Naive thymus-derived CD4-positive, alpha-beta T cell (primary cell): ENCODE measurements at regions not wholly inside any gene's neighbourhood (a gene's known extent, or its start where the extent isn't known, plus 50 kb on each side); places are given as distances from the start of the nearest gene placed in this dataset.

ENCODE experiments used
- ATAC-seq: fragments of 150-1000 bp; cut with Tn5 transposase; 2 replicates; pipeline ENCODE4 v1.10.0; 2021; ENCODE audit warnings: mild to moderate bottlenecking, moderate library complexity
- CTCF ChIA-PET: fragments of 350-600 bp; sonication (Branson Sonifier 250); formaldehyde crosslinking; loops from one replicate; lab custom pipeline; 2021; ENCODE audit warnings: antibody characterized with exemption; lab: Charles Lee
- POLR2A ChIA-PET: fragments of 350-600 bp; sonication (Branson Sonifier 250); formaldehyde crosslinking; loops from one replicate; lab custom pipeline; 2021; ENCODE audit warnings: antibody characterized with exemption, inconsistent platforms; lab: Charles Lee
- DNase-seq, 9 donors: peaks; one replicate each; pipeline versions ENCODE4 v3.0.0 to v3.0.0-alpha.2; 2020 to 2022; ENCODE audit warnings: mixed read lengths in 1 of 9
- H3K27ac ChIP-seq: one replicate; pipeline ENCODE4 v1.7.0; 2013; ENCODE audit warnings: mild to moderate bottlenecking, low read depth, low read length, moderate library complexity
- H3K27me3 ChIP-seq, 2 donors: one replicate each; pipeline ENCODE4 v1.7.0; 2013; ENCODE audit warnings: low read length in 2 of 2, mild to moderate bottlenecking in 2 of 2, moderate library complexity in 2 of 2; ENCODE audit not compliant: control insufficient read depth in 2 of 2, insufficient read depth in 2 of 2
- H3K36me3 ChIP-seq, 3 experiments: 1 replicate in 2 of 3; 2 replicates in 1 of 3; pipeline ENCODE4 v1.7.0; 2013; ENCODE audit warnings: low read length in 3 of 3, mild to moderate bottlenecking in 3 of 3, moderate library complexity in 1 of 3; ENCODE audit not compliant: insufficient read depth in 3 of 3, control insufficient read depth in 2 of 3
- H3K4me1 ChIP-seq, 2 donors: one replicate each; pipeline ENCODE4 v1.7.0; 2013; ENCODE audit warnings: low read length in 2 of 2, mild to moderate bottlenecking in 2 of 2, moderate library complexity in 1 of 2; ENCODE audit not compliant: control insufficient read depth in 2 of 2, insufficient read depth in 2 of 2
- H3K4me3 ChIP-seq: 2 replicates; pipeline ENCODE4 v1.7.0; 2013; ENCODE audit warnings: mild to moderate bottlenecking, low read length
- H3K9me3 ChIP-seq, 3 experiments: 1 replicate in 2 of 3; 2 replicates in 1 of 3; pipeline ENCODE4 v1.7.0; 2013; ENCODE audit warnings: low read length in 3 of 3; ENCODE audit not compliant: control insufficient read depth in 2 of 3
- H3K27ac Mint-ChIP-seq, 9 donors: one replicate each; pipeline ENCODE4 v1.8.0; 2020 to 2022; ENCODE audit warnings: mixed read lengths in 9 of 9, mild to moderate bottlenecking in 8 of 9, moderate library complexity in 5 of 9, inconsistent platforms in 2 of 9
- H3K27me3 Mint-ChIP-seq, 5 donors: one replicate each; pipeline ENCODE4 v1.8.0; 2021 to 2022; ENCODE audit warnings: mixed read lengths in 5 of 5, mild to moderate bottlenecking in 1 of 5
- H3K36me3 Mint-ChIP-seq, 5 donors: one replicate each; pipeline ENCODE4 v1.8.0; 2020 to 2022; ENCODE audit warnings: mixed read lengths in 5 of 5, mild to moderate bottlenecking in 3 of 5, inconsistent platforms in 1 of 5
- H3K4me1 Mint-ChIP-seq, 7 donors: one replicate each; pipeline ENCODE4 v1.8.0; 2020 to 2022; ENCODE audit warnings: mixed read lengths in 7 of 7, mild to moderate bottlenecking in 3 of 7, inconsistent platforms in 1 of 7
- H3K4me3 Mint-ChIP-seq, 10 donors: one replicate each; pipeline ENCODE4 v1.8.0; 2020 to 2022; ENCODE audit warnings: mild to moderate bottlenecking in 10 of 10, mixed read lengths in 10 of 10, moderate library complexity in 6 of 10, inconsistent platforms in 2 of 10
- H3K9me3 Mint-ChIP-seq, 11 donors: one replicate each; pipeline ENCODE4 v1.8.0; 2020 to 2022; ENCODE audit warnings: mixed read lengths in 11 of 11, mild to moderate bottlenecking in 4 of 11, inconsistent platforms in 1 of 11, moderate library complexity in 1 of 11
- intact Hi-C, 2 donors: fragments of 100-400 bp; cut with micrococcal nuclease; formaldehyde crosslinking; loops; one replicate each; pipeline ENCODE4 v1.15.1; 2023

DNA sequence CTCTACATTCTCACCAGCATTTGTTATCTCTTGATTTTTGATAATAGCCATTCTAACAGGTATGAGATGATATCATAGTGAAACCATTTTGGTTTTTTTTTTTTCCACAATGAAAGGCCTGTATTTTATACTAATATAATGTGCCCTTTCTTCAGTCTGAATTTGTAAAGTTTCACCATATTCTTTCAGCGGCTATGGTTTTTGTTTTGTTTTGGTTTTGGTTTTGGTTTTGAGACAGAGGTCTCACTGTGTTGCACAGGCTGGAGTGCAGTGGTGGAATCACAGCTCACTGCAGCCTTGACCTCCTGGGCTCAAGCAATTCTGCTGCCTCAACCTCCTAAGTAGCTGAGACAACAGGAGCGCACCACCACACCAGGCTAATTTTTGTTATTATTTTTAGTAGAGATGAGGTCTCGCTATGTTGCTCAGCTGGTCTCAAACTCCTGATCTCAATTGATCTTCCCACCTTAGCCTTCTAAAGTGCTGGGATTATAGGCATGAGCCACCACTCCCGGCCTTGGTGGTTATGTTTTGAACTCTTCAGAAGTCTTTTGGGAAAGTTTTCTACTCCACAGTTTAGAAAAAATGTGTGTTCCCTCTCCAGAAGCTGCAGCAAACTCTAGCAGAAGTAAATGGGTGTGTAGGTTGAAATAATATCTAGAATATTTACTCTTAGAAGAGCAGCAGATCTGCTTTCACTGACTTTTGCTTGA lies 110.2 kb upstream of the UMPS start:
- Histone ChIP-seq H3K36me3 (no peaks in the 10 kb centered on the region), H3K4me3 (no peak overlapping the region), H3K27me3 (no peaks in the 10 kb centered on the region), H3K27ac (no peak overlapping the region), H3K9me3 (no peaks in the 10 kb centered on the region), H3K4me1 (peaks cover 0 to 11% of the 10 kb centered on the region in 2 donors)
- peaks cover 0 to 2% (median 0%) of the 10 kb centered on the region in 5 donors for H3K36me3 Mint-ChIP-seq
- DNase-seq (no peak), ATAC-seq (peak; percentile 31)
- no peaks in the 10 kb centered on the region for H3K9me3 Mint-ChIP-seq
- peak overlapping the region in 6 of 10 donors; percentile 46 to 70 (median 54) for H3K4me3 Mint-ChIP-seq
- H3K4me1 Mint-ChIP-seq: peaks cover 11 to 36% (median 21%) of the 10 kb centered on the region in 7 donors
- H3K27ac Mint-ChIP-seq: peak overlapping the region in 5 of 9 donors; percentile 65 to 85 (median 75)
- POLR2A ChIA-PET: no interaction called here
- CTCF ChIA-PET: interaction anchor here (1.1 to 1.2 kb wide), 2 partner anchors 61 to 68 kb away, joined by 3 to 4 read pairs; no protein-coding TSS in a partner anchor
- intact Hi-C loops: loop anchor here (1.0 to 5.0 kb wide), 5 partner anchors 19 to 69 kb away; no protein-coding TSS in a partner anchor
- peaks cover 0 to 16% (median 0%) of the 10 kb centered on the region in 5 donors for H3K27me3 Mint-ChIP-seq

DNA sequence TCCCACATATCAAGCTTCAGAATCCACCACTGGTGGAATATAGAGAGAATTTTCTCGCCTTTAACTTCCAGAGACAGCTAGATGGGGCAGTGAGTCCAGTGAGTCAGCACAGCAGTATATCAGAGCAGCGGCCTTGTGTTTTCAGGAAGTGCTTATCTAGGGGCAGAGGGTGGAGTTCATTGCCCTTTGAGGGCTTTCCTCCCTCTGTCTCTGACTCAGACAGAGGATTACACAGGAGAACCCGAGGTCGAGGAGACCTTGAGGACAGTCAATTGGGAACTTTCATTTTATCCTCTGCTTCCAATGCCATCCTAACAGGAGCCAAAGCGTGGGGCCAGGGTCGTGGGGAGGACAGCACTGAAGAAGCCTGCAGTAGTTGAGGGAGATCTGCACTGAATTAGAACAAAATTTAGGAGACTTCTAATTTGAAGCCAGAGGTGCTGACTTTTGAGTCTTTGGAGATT lies 109.6 kb upstream of the UMPS start:
- POLR2A ChIA-PET: no interaction called here
- ATAC-seq: peak; percentile 92

DNA sequence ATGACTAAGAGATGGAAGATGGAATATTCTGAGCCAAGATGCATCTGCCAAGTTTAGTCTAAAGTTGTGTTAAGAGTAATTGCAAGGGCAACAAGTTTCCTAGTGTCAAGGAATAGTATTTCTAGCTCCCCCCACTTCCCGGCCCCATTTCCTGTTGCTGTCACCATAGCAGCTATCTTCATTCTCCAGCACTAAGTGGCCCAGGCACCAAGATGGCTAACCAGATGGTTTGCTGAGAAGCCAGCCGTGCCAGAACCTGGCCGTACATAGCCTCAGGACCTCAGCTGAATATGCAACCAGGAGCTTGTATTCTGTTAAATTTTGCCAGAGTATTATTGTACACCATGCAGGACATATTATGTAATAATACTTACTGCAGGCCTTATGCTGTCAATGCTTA lies 108.8 kb upstream of the UMPS start:
- no peaks in the 10 kb centered on the region for H3K9me3 Mint-ChIP-seq
- H3K27ac Mint-ChIP-seq: no peak overlapping the region
- H3K4me1 ChIP-seq: peaks cover 0 to 11% of the 10 kb centered on the region in 2 donors
- ChIA-PET POLR2A (no interaction called here), CTCF (no interaction called here)
- peaks cover 0 to 14% (median 0%) of the 10 kb centered on the region in 5 donors for H3K27me3 Mint-ChIP-seq
- peaks cover 0 to 2% (median 0%) of the 10 kb centered on the region in 5 donors for H3K36me3 Mint-ChIP-seq
- intact Hi-C loops: loop anchor here in 1 of 2 donors (5.0 kb wide), 1 partner anchor 66 kb away; no protein-coding TSS in a partner anchor
- ATAC-seq (no peak), DNase-seq (no peak)
- H3K9me3 ChIP-seq: no peaks in the 10 kb centered on the region
- no peak overlapping the region for H3K4me3 ChIP-seq
- no peak overlapping the region for H3K27ac ChIP-seq
- no peaks in the 10 kb centered on the region for H3K36me3 ChIP-seq
- peaks cover 11 to 29% (median 21%) of the 10 kb centered on the region in 7 donors for H3K4me1 Mint-ChIP-seq
- no peaks in the 10 kb centered on the region for H3K27me3 ChIP-seq
- peak overlapping the region in 2 of 10 donors; percentile 57 to 66 for H3K4me3 Mint-ChIP-seq

More for the DNA sequence above, 109.6 kb upstream of the UMPS start:
- Histone ChIP-seq H3K27ac (no peak overlapping the region), H3K9me3 (no peaks in the 10 kb centered on the region), H3K27me3 (no peaks in the 10 kb centered on the region), H3K4me1 (peaks cover 0 to 11% of the 10 kb centered on the region in 2 donors), H3K4me3 (no peak overlapping the region), H3K36me3 (no peaks in the 10 kb centered on the region)
- Mint-ChIP-seq H3K4me1 (peaks cover 11 to 30% (median 21%) of the 10 kb centered on the region in 7 donors), H3K27me3 (peaks cover 0 to 14% (median 0%) of the 10 kb centered on the region in 5 donors), H3K27ac (peak overlapping the region in 5 of 9 donors; percentile 65 to 85 (median 75)), H3K9me3 (no peaks in the 10 kb centered on the region), H3K36me3 (peaks cover 0 to 2% (median 0%) of the 10 kb centered on the region in 5 donors), H3K4me3 (peak overlapping the region in 8 of 10 donors; percentile 13 to 69 (median 54))
- intact Hi-C loops: loop anchor here (1.0 to 5.0 kb wide), 5 partner anchors 19 to 69 kb away; no protein-coding TSS in a partner anchor
- CTCF ChIA-PET: interaction anchor here (1.1 to 1.2 kb wide), 2 partner anchors 61 to 68 kb away, joined by 3 to 4 read pairs; no protein-coding TSS in a partner anchor
- DNase-seq: peak in 1 of 9 donors; percentile 28

DNA sequence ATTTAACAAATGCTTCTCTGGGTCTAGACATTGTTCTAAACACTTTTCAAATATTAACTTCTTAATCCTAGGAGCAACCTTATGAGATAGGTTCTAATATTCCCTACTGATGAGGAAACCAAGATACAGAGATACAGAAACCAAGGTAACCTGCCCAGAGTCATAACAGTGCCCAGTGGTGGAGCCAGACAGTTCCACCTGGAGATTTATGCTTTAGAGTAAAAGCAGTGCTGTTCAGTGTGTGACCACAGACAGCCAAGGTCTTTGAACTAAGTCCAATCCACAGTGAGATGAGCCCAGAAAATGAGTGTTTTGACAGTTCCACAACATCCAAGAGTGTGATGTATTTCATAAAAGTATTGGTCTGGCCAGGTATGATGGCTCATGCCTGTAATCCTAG lies 105.2 kb upstream of the UMPS start:
- H3K27me3 Mint-ChIP-seq: peaks cover 0 to 35% (median 0%) of the 10 kb centered on the region in 5 donors
- peaks cover 11 to 25% (median 14%) of the 10 kb centered on the region in 7 donors for H3K4me1 Mint-ChIP-seq
- ChIA-PET CTCF (no interaction called here), POLR2A (no interaction called here)
- no peaks in the 10 kb centered on the region for H3K36me3 ChIP-seq
- no peaks in the 10 kb centered on the region for H3K27me3 ChIP-seq
- H3K4me3 Mint-ChIP-seq: no peak overlapping the region
- ATAC-seq (no peak), DNase-seq (no peak)
- peaks cover 0 to 11% of the 10 kb centered on the region in 2 donors for H3K4me1 ChIP-seq
- H3K9me3 Mint-ChIP-seq: no peaks in the 10 kb centered on the region
- H3K4me3 ChIP-seq: no peak overlapping the region
- peaks cover 0 to 1% (median 0%) of the 10 kb centered on the region in 5 donors for H3K36me3 Mint-ChIP-seq
- no peak overlapping the region for H3K27ac Mint-ChIP-seq
- H3K27ac ChIP-seq: no peak overlapping the region
- intact Hi-C loops: no loop called here
- no peaks in the 10 kb centered on the region for H3K9me3 ChIP-seq

DNA sequence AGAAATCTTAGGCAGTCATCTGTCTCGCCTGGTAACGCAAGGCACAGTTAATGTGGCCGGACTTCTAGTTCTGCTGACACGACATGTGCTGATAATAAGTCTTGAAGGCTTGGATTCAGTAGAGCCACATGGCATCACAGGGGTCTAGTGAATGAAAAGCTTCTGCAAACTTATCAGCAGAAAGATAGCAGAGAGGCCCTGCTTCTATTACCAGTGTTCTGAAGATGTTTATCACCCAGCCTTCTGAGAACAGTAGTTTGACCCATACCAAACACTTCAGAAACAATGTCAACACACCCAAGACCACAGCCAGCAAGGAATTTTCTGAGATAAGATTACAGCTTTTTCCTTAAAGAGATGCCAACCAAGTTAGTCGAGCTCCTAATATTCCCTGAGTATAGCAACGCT lies 102.7 kb upstream of the UMPS start:
- no peak overlapping the region for H3K27ac Mint-ChIP-seq
- peaks cover 0 to 1% (median 0%) of the 10 kb centered on the region in 5 donors for H3K36me3 Mint-ChIP-seq
- H3K4me1 Mint-ChIP-seq: peaks cover 0 to 15% (median 0%) of the 10 kb centered on the region in 7 donors
- H3K27me3 Mint-ChIP-seq: peaks cover 0 to 52% (median 0%) of the 10 kb centered on the region in 5 donors
- ChIA-PET CTCF (no interaction called here), POLR2A (no interaction called here)
- no peaks in the 10 kb centered on the region for H3K9me3 ChIP-seq
- H3K36me3 ChIP-seq: no peaks in the 10 kb centered on the region
- H3K4me3 ChIP-seq: no peak overlapping the region
- H3K4me3 Mint-ChIP-seq: no peak overlapping the region
- H3K4me1 ChIP-seq: no peaks in the 10 kb centered on the region
- DNase-seq (no peak), ATAC-seq (no peak)
- no peaks in the 10 kb centered on the region for H3K9me3 Mint-ChIP-seq
- no peak overlapping the region for H3K27ac ChIP-seq
- H3K27me3 ChIP-seq: no peaks in the 10 kb centered on the region
- intact Hi-C loops: no loop called here

DNA sequence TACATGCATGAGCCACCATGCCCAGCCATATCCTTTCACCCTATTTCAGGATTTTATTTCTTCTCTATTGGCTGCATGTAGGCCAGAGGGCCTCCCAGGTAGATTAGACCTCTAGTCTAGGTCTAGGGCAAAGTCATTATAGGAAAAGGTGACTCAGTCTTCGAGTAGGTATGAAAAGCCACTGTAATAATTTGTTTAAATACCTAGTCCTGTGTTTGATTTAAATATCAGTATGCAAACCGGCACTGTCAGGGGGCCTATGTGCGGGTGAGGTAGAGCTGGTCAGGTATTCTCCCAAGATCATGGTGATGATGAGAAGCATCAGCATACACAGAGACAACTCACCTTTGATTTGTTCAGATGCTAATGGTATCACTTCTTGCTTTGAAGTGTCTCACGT lies 101.4 kb upstream of the UMPS start:
- H3K27ac ChIP-seq: no peak overlapping the region
- H3K9me3 ChIP-seq: no peaks in the 10 kb centered on the region
- no peak for DNase-seq
- H3K4me1 ChIP-seq: no peaks in the 10 kb centered on the region
- H3K9me3 Mint-ChIP-seq: no peaks in the 10 kb centered on the region
- peaks cover 0 to 60% (median 0%) of the 10 kb centered on the region in 5 donors for H3K27me3 Mint-ChIP-seq
- CTCF ChIA-PET: interaction anchor here (0.7 kb wide), 1 partner anchor 11 kb away, joined by 6 read pairs; no protein-coding TSS in a partner anchor
- H3K4me1 Mint-ChIP-seq: peaks cover 0 to 7% (median 0%) of the 10 kb centered on the region in 7 donors
- POLR2A ChIA-PET: no interaction called here
- peaks cover 0 to 1% (median 0%) of the 10 kb centered on the region in 5 donors for H3K36me3 Mint-ChIP-seq
- intact Hi-C loops: no loop called here
- no peak for ATAC-seq
- H3K36me3 ChIP-seq: no peaks in the 10 kb centered on the region
- H3K4me3 Mint-ChIP-seq: no peak overlapping the region
- H3K27me3 ChIP-seq: no peaks in the 10 kb centered on the region
- no peak overlapping the region for H3K27ac Mint-ChIP-seq
- no peak overlapping the region for H3K4me3 ChIP-seq
